Suppressor macrophage (primary cell): ENCODE measurements at regions not wholly inside any gene's neighbourhood (a gene's known extent, or its start where the extent isn't known, plus 50 kb on each side); places are given as distances from the start of the nearest gene placed in this dataset.
A peak's percentile ranks its signal among the peaks of the same experiment; 100 is the strongest.

Source experiments
- DNase-seq, 4 experiments: peaks; one replicate each; pipeline ENCODE4 v3.0.0-alpha.2; 2020 to 2022

GRCh38 chr12:27382924-27383323 lies 50.3 kb downstream of the BMAL2 start:
- no peak for DNase-seq

- DNase-seq = peak; percentile 80 to 87 (median 86)
Measured at GRCh38 chr12:27383429-27384260, 51.0 kb downstream of the BMAL2 start.

DNA sequence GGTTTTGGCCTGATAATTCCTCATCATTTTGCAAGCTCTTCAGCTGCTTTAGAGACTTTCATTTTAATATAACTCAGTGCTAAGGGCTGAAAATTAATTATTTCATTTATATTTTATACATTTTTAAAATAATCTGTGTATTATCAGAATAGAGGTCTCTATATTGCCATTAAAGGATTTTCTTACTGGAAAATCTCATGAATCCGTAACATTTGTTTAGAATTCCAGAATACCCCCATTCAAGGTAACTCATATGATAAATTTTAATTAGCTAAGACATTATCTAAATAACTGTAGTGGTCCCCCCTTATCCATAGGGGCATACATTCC lies 51.6 kb downstream of the BMAL2 start:
- DNase-seq = no peak

GRCh38 chr12:27385766-27386564 lies 53.3 kb downstream of the BMAL2 start:
- DNase-seq = no peak

GRCh38 chr12:27387473-27387872 lies 54.8 kb downstream of the BMAL2 start:
- DNase-seq = no peak

DNA sequence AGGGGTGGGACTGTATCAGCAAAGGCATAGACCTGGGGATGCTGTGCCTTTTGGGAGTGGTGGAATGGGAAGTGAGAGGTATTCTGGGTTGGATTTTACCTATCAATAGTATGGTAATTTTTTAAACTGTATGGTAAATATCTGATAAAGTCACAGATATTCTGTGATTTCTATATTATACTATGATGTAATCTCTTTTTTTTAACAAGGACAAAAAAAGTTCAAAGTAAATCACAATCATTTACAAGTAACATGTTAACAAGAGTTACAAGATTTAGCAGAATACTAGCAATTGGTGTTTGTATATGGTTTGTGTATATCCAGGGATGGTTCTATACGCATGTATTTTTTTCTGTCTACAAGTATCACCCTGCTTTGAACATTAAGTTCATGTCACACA lies 56.0 kb downstream of the BMAL2 start:
- no peak for DNase-seq

GRCh38 chr12:27394676-27395075 lies 51.9 kb upstream of the SMCO2 start:
- no peak for DNase-seq

GRCh38 chr12:27396216-27396815 lies 50.2 kb upstream of the SMCO2 start:
- peak in 3 of 4 experiments; percentile 10 to 48 (median 42) for DNase-seq
